SK-N-MC (cell line): ENCODE measurements at regions not wholly inside any gene's neighbourhood (a gene's known extent, or its start where the extent isn't known, plus 50 kb on each side); places are given as distances from the start of the nearest gene placed in this dataset.

Experiments used
- EZH2 ChIP-seq: fragments of 200-600 bp; sonication (generic); IDR thresholded peaks from one replicate; pipeline ENCODE4 v1.6.1; 2017; ENCODE audit warnings: antibody characterized with exemption
- POLR2AphosphoS5 ChIP-seq: IDR thresholded peaks from 2 replicates; pipeline ENCODE4 v1.6.1; 2012; ENCODE audit warnings: mild to moderate bottlenecking, low read depth, low read length, borderline replicate concordance

DNA sequence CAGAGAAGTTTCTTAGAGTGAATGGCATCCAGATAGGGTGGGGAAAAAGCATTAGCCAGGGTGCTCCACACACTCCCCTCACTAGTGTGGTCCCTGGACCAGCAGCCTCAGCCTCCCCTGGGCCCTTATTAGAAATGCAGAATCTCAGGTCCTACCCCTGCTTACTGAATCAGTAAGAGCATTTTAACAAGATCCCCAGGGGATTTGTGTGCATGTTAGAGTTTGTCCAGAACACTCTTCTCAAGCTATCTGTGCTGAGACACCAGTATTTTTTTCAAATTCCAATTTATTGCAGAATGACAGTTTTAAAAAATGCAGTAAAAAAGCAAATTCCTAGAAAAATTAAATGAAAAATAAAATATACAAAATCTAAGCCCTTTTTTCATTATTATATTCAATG is 123.1 kb downstream of the MIAT start:
- TF ChIP-seq EZH2 (no peak), POLR2AphosphoS5 (no peak)
